RWPE1 (cell line): ENCODE measurements at regions not wholly inside any gene's neighbourhood (a gene's known extent, or its start where the extent isn't known, plus 50 kb on each side); places are given as distances from the start of the nearest gene placed in this dataset.

Experiments
- CTCF ChIA-PET: fragments of 350-600 bp; sonication (Branson Sonifier 250); formaldehyde crosslinking; extraction: SDS; loops from one replicate; lab custom pipeline; 2021; lab: Yijun Ruan, JAX
- POLR2A ChIA-PET: fragments of 400-600 bp; formaldehyde crosslinking; extraction: SDS; loops from one replicate; lab custom pipeline; 2020; ENCODE audit warnings: antibody characterized with exemption; ENCODE audit not compliant: low non-redundant PET; lab: Yijun Ruan, JAX
- DNase-seq: peaks from one replicate; pipeline ENCODE4 v3.0.0; 2012; ENCODE audit warnings: low spot score
- H3K27ac ChIP-seq: fragments of 450-650 bp; 2 replicates; pipeline ENCODE4 v1.5.1; 2017
- TF ChIP-seq, protein P1 (sequence below): fragments of 450-650 bp; conservative IDR thresholded peaks from 2 replicates; pipeline ENCODE4 v1.5.1; 2017; ENCODE audit warnings: low read depth, mild to moderate bottlenecking

DNA sequence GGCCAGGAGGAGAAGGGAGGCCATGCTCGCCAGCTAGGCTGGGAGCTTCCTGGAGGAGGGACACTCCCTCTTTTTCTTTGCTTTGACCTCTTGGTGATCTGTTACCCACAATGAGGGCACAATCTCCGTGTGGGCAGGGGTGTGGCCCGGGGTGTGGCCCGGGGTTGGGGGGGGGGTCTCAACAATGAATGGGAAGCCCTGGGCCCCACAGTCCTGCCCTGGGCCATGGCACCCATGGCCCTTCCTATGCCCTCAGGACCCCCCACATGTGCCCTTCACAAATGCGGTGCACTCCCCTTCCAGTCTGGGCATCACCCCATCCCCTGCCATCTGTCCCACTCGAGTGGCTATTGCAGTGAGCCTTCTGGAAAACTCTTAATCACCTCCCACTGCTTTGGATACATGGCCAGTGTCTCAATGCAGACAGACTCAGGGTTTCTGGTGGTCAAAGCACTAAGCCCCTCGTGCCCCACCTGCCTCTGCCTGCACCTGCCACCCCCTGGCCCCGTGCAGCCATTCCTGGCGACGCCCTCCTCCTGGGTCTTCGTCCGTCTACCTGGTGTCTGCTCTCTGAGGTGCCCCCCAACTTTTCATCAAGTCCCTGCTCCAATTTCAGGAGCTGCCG, 611.3 kb downstream of the TBC1D22A start:
- no peak overlapping the region for H3K27ac ChIP-seq
- DNase-seq: no peak
- POLR2A ChIA-PET: no interaction called here
- CTCF ChIA-PET: no interaction called here
- TF ChIP-seq, protein P1, sequence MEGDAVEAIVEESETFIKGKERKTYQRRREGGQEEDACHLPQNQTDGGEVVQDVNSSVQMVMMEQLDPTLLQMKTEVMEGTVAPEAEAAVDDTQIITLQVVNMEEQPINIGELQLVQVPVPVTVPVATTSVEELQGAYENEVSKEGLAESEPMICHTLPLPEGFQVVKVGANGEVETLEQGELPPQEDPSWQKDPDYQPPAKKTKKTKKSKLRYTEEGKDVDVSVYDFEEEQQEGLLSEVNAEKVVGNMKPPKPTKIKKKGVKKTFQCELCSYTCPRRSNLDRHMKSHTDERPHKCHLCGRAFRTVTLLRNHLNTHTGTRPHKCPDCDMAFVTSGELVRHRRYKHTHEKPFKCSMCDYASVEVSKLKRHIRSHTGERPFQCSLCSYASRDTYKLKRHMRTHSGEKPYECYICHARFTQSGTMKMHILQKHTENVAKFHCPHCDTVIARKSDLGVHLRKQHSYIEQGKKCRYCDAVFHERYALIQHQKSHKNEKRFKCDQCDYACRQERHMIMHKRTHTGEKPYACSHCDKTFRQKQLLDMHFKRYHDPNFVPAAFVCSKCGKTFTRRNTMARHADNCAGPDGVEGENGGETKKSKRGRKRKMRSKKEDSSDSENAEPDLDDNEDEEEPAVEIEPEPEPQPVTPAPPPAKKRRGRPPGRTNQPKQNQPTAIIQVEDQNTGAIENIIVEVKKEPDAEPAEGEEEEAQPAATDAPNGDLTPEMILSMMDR: no peak

DNA sequence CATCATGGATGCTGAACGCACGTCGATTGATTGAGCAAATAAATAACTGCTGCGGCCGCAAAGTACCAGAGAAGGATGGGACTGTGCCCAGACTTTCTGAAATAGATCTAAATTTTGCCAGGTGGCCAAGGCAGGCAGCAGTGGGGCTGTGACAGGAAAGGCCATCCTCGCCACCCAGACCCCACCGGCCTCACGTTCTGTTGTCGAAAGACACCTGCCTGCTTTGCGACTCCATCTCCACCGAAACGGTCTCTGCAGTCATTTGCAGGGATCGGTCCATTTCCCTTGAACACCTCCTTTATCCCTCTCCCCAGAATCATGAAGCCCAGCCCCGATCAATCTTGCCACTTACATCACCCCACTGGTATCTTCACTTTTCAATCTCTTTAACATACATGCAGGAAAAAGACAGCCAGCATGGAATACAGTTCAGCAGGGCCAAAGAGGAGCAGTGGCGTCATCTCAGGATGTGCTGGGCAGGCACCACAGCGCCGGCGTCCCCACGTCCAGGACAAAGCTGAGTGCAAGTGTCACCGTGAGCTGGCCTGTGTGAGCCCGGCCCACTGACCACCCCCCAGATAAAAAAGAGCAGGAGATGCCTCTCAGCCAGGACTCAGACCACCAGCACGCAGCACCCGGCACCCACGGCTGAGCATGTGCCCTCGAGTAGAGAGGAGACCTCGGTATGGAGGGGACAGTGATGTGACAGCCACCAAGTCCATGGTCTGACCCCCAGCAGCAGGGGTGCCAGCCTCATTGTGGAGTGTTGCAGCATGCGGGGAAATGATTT, 610.3 kb downstream of the TBC1D22A start:
- H3K27ac ChIP-seq: no peak overlapping the region
- no peak for DNase-seq
- CTCF ChIA-PET: interaction anchor here (0.6 kb wide), 1 partner anchor 688 kb away, joined by 3 read pairs; no protein-coding TSS in a partner anchor
- TF ChIP-seq, protein P1: no peak
- POLR2A ChIA-PET: no interaction called here

DNA sequence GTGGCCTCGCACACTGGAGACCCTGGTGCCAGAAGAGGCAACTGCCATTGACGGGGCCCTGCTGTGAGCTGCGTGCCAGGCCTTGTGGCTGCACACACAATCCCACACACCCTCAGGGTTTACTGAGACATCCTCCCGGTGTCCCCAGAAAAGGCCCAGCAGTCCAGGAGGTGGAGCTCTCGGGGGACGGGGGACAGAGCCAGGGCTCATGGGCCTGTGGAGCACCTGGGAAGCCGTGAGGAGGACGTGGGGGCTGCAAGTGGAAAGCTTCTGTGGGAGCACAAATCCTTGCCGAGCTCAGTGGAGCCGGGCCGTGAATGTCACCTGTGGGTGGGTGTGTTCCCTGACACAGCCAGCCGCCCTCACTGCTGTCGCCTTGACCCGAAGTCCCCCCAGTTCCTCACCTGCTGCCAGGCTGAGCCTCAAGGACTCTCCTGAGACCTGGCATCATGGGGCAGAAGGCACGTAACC, 609.7 kb downstream of the TBC1D22A start:
- DNase-seq: no peak
- TF ChIP-seq, protein P1: no peak
- CTCF ChIA-PET: no interaction called here
- no peak overlapping the region for H3K27ac ChIP-seq
- POLR2A ChIA-PET: no interaction called here

DNA sequence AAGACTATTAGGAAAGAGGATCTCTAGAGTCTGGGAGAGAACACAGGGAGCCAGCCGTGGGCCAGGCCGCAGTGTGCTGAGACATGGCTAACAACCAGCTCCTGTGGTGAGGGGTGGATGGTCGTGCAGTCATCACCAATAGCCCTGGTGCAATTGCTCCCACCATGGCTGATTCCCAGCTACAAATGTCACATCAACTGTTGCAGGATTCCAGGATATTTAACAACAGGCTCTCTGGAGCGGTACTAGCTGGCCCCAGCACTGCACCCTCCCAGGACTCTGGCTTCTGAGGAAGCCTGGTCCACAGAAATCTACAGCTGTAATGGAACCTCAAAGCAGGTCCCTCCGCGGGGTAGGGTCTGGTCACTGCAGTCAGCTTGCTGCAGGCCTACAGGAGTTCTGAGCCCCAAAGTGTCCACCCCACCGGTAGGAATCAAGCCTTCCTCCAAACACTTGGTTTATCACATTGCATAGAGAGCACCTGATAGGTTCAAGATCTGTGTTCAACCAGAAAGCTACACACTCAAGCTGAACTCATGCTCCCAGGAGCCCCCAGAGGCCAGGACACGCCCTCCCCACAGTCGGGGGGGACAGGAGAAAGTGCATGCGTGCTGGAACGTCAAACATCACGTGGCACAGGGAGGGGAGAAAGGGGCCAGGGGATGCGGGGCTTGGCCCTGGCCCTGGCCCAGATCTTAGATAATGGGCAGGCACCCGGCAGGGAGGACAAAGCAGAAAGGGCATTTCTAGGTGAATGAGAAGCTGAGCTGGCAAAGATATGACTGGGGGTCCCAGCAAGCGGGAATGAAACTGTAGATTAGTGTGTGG, 609.0 kb downstream of the TBC1D22A start:
- CTCF ChIA-PET: no interaction called here
- TF ChIP-seq, protein P1: no peak
- no peak overlapping the region for H3K27ac ChIP-seq
- DNase-seq: no peak
- POLR2A ChIA-PET: no interaction called here

DNA sequence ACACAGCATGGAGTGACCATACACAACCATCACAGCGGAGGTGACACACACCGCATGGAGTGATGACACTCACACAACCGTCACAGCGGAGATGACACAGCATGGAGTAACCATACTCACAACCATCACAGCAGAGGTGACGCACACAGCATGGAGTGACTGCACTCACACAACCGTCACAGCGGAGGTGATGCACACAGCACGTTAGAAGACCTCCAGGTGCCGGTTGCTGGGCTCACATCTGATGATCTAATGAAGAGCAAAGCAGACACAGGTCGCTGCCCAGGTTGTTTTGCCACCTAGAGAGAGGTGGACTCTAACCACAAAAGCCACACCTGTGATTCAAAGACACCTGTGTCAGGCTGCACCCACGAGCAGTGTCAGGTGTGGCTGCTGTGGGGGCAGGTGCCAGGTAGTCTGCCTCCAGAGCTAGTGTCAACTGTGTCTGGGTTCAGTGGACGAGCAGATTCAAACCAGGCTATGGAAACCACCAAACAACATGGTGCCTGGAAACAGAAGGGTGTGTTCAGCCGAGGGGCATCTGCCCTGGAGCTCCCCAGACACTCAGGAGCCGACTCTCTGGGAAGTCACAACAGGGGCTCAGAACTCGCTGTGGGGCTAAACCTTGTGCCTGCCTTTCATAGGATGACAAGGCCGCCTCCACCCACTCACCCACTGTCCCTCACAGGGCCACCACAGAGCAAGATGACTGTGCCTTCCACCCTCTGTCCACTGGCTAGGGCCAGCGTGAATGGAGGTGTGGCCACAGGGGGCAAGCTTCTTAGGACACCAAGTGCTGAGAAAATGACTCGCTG, 608.2 kb downstream of the TBC1D22A start:
- H3K27ac ChIP-seq: no peak overlapping the region
- ChIA-PET CTCF (no interaction called here), POLR2A (no interaction called here)
- TF ChIP-seq, protein P1: no peak
- DNase-seq: no peak
